Fibroblast of upper back skin (primary cell): ENCODE measurements at regions not wholly inside any gene's neighbourhood (a gene's known extent, or its start where the extent isn't known, plus 50 kb on each side); places are given as distances from the start of the nearest gene placed in this dataset.
"Not testable (repeated sequence)": the region's sequence is repeated elsewhere in the genome, so short reads cannot be mapped to it uniquely, and the experiment has no call there.

ENCODE experiments used
- DNase-seq: peaks from one replicate; pipeline ENCODE4 v3.0.0-alpha.2; 2013

DNA sequence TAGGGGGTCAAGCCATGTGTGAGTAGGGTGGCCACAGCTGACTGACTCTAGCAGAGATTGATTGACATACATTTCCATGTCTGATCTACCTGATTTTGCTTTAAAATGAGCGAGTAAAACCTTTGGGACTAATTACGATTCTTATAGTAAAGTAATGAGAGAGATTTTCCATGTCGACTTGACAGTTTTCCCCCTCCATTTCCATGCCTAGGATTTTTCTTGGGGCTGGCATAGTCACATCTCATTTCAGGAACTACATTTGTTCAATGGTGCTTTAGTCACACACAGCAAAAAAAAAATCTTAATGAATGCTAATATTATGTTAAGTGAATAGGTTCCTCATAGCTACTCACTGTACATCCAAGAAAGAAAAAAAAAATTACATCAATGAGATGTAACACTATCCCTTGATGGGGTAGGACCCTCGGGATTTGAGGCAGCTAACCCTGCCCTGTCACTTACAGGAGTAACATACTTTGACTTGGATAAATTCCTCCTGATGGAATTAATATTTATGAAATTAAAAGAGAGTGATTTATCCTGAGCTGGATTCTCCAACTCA lies 690.9 kb downstream of the TDRD15 start:
- DNase-seq = no peak

GRCh38 chr2:21818212-21818795 lies 694.5 kb downstream of the TDRD15 start:
- no peak for DNase-seq

GRCh38 chr2:21819454-21819853 lies 695.7 kb downstream of the TDRD15 start:
- DNase-seq = peak; percentile 66

- no peak for DNase-seq
These were observed 696.5 kb downstream of the TDRD15 start for GRCh38 chr2:21820271-21820670.

- peak; percentile 21 for DNase-seq
These were observed 698.0 kb downstream of the TDRD15 start for GRCh38 chr2:21821672-21822227.

DNA sequence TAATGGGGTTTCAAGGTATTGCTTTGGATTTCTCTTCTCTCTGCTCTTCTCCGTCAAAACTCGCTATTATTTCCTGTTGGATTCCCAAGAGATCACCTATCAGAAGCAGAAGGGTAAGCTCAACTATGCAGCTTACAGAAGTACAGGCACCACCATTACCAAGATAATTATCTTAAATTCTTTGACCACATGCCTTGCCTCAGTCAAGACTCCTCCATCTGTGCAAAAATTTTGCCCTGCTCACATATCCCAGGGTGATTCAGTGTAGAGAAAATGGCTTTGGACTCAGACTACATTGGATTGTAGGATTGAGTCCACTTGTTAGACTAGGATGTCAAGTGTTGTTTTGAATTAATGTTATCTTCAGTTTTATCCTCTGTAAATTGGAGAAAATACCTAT lies 698.7 kb downstream of the TDRD15 start:
- DNase-seq = no peak

- DNase-seq = no peak
These were observed 710.0 kb downstream of the TDRD15 start for GRCh38 chr2:21833767-21834166.

DNA sequence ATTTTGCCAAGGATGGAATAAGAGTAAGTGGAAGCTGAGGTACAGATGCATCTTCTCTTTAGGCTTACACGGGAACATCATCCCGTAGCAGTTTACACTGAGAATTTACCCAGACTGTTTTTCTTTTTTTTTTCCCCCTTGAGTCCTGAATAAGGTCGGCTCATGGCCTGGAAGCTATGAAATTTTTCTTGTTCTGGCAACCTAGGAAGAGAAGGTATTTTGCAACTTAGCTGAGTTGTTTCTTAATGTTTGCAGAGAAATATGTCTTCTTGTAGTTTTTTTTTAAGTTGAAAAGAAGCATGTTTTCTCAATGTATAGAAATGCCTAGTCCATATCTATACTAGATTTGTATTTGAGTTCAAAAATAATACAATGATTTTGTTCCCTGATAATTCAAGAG lies 712.5 kb downstream of the TDRD15 start:
- peak; percentile 51 for DNase-seq

DNA sequence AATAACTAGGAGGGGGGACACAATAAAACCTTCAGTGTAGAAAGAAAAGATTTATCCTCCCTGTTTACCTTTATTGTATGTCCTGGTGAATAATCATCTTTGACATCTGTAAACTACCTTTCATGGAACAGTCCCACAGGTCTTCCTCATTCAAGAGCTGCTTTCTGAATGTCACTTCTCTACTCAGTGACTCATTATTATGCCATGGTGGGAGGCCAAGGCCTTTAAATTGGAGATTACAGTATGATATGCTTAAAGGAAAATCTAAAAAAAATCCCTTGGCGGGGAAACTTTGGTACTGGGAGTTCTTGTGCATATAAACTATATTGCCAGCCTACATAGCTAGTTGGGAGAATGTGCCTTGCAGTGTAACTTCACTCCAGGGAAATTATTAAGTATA lies 713.0 kb downstream of the TDRD15 start:
- DNase-seq = no peak

- DNase-seq = peak; percentile 94
These were observed 713.6 kb downstream of the TDRD15 start for GRCh38 chr2:21837168-21837960.

DNA sequence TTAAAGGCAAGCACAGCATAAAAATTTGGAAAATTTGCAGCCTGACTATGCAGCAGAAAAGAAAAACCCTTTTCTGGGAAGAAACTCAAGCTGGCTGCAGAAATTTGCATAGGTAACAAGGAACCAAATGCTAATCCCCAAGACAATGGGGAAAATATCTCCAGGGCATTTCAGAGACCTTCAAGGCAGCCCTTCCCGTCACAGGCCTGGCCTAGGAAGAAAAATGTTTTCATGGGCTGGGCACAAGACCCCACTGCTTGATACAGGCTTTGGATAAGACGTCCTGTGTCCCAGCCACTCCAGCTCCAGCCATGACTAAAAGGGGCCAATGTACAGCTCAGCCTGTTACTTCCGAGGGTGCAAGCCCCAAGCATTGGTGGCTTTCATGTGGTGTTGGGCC lies 717.6 kb downstream of the TDRD15 start:
- DNase-seq = no peak

DNA sequence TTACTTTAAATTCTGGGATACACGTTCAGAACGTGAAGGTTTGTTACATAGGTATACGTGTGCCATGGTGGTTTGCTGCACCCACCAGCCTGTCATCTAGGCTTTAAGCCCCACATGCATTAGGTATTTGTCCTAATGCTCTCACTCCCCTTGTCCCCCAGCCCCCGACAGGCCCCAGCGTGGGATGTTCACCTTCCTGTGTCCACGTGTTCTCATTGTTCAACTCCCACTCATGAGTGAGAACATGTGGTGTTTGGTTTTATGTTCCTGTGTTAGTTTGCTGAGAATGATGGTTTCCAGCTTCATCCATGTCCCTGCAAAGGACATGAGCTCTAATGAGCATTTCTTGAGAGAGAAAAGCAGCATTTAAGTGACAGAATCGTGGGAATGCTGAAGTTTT lies 726.6 kb downstream of the TDRD15 start:
- not testable (repeated sequence) for DNase-seq

- no peak for DNase-seq
These were observed 731.2 kb downstream of the TDRD15 start for GRCh38 chr2:21854938-21855337.

DNA sequence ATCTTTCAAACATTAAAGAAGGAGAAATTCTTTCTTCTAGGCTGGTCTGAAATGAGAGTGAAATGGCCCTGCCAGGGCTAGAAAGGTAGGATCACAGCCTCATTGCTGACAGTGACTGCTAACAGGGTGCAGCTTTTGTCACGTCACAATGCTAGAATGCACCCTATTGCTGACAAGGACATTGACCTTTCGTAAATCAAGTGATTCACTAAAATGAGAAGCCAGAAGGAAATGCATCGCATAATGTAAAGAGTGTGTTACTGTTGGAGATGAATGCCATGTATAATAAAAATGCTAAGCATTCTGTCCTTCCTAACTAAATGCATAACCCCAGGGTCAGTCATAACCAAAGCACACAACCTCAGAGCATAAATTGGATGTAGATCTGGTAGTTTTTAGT lies 732.9 kb downstream of the TDRD15 start:
- DNase-seq = no peak

GRCh38 chr2:21860907-21861306 lies 737.1 kb downstream of the TDRD15 start:
- no peak for DNase-seq

GRCh38 chr2:21866316-21866715 lies 742.5 kb downstream of the TDRD15 start:
- no peak for DNase-seq

DNA sequence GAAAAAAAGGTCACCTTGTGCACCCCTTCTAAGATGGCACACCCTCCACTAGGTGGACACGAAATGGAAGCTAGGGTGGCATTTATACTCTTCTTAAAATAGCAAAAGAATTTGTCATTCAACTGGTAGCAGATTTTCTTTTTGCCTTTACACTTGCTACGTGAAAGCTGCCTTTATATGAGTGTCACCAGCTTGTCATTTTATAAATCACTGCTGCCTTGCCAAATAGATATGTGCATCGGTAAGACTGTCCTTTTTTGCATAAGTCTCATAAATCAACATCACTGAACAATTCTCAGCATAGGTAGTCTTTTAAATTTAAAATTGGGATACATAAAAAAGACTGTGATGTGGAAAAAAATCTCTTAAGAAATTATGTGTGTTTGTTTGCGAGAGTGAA lies 764.1 kb downstream of the TDRD15 start:
- DNase-seq = no peak

DNA sequence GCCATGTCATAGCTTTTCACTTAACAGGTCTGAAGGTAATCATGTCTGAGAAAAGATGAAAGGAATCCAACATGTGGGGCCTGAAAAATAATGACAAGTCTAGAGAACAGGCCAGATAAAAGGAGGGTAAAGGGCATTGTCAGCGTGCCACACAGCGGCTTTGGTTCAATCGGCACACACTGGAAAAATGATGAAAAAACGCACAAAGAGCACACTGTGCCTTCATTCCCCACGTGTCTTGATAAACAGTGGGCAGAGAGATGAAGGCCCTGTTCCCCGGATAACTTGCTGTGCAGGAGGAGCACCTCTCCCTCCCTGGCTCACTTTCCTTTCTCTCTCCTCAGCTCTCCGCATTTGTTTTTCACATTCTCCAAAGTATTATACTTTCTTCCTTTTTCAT lies 766.3 kb downstream of the TDRD15 start:
- no peak for DNase-seq

- DNase-seq = no peak
These were observed 766.9 kb downstream of the TDRD15 start for GRCh38 chr2:21890716-21891115.

GRCh38 chr2:21891191-21891590 lies 767.4 kb downstream of the TDRD15 start:
- DNase-seq = no peak

DNA sequence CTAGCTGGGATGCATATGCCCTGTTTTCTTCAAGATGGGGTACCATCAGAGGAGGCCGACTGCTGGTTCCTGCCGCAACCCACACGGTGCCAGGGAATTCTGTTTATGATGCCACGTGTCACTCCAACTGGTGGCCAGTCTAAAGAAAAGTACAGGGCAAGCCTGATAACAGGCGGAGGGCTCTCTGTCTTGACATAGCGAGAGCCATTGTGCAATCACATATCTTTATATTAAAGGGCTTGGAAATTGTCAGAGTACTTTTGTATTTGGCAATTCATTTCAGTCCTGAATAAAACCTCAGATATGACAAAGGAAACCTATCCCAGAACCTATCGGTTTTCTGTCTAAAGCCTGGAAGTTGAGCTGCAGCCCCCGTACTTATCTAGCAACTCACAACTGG lies 768.4 kb downstream of the TDRD15 start:
- DNase-seq = no peak

- no peak for DNase-seq
These were observed 771.4 kb downstream of the TDRD15 start for GRCh38 chr2:21895200-21895599.

- not testable (repeated sequence) for DNase-seq
These were observed 785.1 kb downstream of the TDRD15 start for GRCh38 chr2:21908712-21909380.
